ENCODE measurements at regions not wholly inside any gene's neighbourhood (a gene's known extent, or its start where the extent isn't known, plus 50 kb on each side); places are given as distances from the start of the nearest gene placed in this dataset.

DNA sequence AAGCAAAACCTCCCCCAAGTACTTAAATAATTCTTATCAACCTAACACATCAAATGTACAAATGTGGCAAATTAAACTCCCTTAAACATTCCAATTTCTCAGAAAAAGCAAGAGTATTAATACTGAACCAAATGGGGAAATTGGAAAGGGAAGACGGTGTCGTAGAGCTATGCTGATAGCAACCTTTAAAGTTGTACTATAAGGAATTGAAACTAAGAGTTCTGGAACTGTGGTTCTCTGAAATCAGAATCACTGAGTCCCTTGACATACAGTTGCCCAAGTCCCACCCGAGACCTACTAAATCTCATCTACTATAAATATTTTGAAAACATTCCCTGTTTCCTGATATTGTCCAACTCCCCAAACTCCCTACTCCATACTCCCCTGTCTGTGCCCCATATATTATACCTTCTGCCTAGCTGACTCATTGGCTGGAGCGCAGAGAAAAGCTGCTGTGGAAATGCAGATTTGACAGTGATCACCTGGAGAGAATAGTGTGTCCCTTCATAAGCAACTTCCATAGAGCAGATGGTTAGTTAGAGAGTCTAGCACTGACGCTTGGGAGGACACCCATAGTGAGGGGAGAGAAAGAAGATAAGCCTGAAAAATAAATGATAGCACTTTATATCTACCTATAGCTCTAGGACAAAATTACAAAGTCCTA, 51.4 kb upstream of the ITM2B start:
- DNase-seq (ENCODE audit: low read depth in 2 of 2), result no peak

DNA sequence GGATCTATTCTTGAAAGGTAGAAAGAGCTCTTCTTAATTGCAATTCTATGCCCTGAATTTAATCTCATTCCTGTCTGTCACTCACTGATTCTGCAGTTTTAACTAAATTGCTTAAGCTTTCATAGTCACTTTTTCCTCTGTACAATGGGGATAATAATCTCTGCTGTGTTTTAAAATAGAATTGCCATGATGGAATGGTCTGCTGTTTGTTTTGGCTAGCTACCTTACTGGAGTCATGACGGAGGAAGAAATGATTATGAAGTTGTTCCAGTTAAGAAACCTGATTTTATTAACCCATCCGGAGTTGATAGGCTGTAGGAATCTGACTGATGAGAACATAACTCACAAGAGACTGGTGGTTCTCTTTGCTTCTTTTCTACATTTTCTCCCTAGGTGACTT, 54.9 kb upstream of the ITM2B start:
- no peak for DNase-seq (ENCODE audit: low read depth in 2 of 2)

DNA sequence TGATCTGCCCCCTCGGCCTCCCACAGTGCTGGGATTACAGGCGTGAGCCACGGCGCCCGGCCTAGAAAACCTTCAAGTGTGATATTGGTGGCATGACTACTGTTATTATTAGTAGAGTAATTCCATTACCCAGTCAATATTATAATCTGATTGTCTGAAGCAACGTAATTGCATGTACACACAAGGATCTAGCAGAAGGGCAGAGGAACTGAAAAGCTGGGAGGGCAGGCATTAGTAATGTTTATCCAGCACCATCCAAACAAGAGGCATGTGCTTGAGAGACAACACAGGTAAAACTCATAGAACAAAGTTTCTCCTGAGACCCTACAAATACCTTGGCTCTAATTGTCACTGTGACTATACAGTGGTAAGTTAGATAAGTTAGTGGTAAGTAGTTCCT, 56.2 kb upstream of the ITM2B start:
- no peak for DNase-seq (ENCODE audit: low read depth in 2 of 2)

DNA sequence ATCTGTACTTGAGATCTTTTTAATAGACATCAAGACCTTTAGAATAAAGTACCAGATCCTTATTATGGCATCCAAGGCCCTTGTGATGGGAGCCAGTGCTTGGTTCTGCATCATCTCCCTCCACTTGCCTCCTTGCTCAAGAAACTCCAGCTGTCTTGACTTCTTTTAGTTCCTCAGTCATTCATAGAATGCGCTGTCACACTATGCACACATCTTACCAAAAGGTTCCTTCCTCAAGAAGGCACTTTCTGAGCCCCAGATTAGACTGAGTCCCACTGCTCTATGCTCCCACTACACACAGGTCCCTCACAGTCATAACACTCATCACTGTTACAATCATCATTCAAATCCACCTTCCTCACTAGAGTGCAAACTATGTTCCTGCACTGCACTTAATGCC, 57.8 kb upstream of the ITM2B start:
- DNase-seq (ENCODE audit: low read depth in 2 of 2), result no peak

DNA sequence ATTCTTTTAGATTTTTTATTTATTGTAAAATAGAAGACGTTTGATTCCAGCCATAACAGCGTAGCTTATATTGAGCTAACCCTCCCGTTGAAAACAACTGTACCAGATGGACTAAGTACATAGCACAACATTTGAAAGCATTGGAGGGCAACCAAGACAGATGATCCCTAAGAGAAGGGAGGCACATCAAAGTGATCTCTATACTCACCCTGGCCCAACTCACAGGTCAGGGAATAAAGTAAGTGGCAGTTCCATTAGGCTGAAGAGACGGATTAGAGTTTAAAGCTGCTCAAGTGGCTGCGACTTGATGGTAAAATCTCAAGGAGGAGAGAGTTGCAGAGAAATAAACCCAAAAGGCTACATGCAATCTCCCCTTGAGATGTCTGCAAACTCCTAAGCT, 65.1 kb upstream of the ITM2B start:
- DNase-seq (ENCODE audit: low read depth in 2 of 2), result no peak

DNA sequence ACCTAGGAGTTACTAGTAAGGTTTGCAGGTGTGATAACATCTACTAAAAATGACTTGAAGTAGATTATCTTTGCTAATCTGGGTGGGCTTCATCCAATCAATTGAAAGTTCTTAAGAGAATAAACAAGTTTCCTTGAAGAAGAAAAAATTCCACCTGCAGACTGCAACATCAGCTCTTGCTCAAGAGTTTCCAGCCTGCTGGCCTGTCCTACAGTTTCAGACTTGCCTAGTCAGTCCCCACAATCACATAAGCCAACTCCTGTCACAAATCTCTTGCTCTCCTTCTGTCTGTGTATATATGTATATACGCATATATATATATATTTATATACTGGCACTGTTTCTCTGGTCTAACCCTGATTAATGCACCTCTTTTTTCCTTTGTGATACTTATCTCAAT, 67.3 kb upstream of the ITM2B start:
- DNase-seq (ENCODE audit: low read depth in 2 of 2), result no peak

DNA sequence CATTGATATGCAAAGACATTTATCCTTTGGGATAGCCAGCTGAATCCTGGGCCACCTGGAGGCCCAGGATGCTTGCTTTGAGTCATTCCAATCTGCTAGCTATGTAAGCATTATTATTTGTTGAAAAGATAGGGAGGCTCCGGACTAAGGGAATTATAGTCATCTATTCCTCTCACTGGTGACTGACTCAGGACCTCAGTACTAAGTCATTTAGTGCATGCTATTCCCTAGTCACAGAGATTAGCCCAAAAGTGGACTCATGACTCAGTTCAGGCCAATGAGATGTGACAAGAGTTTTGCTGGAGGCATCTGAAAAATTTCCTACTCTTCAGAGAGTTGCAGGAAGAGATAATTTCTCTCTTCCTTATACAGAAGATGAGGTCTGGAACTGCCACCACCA, 67.9 kb upstream of the ITM2B start:
- DNase-seq (ENCODE audit: low read depth in 2 of 2), result no peak

DNA sequence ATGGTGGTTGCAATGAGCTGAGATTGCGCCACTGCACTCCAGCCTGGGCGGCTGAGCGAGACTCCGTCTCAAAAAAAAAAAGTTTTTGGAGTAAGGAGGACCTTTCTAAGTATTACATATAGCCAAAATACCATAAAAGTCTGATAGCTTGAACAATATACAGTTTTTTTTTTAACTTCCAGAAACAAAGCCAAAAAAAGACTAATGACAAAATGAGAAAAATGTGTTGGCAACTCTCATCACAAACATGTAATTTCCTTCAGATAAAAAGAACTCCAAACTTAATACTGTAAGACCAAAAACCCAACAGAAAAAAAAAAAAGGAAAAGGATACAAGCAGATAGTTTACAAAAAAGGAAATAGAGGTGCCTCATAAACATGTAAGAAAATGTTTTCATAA, 68.2 kb upstream of the MED4 start:
- DNase-seq (ENCODE audit: low read depth in 2 of 2), result no peak

DNA sequence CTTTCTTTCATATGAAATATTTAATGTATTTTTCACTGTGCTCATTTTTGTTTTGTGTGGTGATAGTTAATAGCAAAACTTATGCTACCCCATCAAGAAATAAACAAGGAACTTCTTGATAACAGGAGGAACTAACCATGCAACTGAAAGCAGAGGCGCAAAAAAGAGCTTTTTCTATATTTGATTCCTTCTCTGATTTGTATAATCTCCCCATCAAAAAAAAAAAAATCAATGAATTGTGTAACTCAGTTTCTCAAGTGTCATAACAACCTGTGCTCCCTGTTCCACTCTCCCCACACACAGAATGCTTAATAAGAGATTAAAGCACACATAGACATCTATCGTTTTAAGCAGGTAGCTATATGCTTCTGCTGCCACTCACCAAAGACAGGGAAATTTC, 67.3 kb upstream of the MED4 start:
- DNase-seq (ENCODE audit: low read depth in 2 of 2), result no peak

DNA sequence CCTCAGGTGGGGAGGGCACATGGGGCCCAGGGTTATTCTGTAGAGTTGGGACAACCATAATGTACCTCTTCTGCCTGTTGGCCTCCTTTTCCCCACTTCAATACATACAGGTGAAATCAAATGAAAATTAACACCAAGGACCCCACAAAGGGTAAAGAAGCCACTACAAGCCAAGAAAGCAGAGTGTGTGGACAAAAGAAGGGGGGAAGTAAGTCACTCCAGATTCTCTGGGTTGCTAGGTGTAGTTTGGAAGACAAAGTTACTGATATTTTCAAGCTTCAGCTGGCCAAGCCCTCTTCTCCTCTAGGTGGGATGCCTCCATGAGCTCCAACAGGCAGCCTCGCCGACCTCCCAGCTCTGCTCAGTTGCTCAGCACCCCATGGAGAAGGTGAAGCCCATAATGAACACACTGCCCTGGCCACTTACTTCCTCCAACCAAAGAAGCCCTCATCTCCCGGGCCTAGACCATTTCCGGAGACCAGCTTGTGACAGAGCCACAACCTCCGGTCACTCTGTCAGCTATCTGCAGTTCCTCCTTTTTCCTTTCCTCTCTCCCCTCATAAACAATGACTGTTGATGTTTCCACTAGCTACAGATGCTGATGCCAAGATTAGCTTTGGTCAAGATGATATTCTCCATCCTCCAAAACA, 66.8 kb upstream of the MED4 start:
- no peak for DNase-seq (ENCODE audit: low read depth in 2 of 2)

DNA sequence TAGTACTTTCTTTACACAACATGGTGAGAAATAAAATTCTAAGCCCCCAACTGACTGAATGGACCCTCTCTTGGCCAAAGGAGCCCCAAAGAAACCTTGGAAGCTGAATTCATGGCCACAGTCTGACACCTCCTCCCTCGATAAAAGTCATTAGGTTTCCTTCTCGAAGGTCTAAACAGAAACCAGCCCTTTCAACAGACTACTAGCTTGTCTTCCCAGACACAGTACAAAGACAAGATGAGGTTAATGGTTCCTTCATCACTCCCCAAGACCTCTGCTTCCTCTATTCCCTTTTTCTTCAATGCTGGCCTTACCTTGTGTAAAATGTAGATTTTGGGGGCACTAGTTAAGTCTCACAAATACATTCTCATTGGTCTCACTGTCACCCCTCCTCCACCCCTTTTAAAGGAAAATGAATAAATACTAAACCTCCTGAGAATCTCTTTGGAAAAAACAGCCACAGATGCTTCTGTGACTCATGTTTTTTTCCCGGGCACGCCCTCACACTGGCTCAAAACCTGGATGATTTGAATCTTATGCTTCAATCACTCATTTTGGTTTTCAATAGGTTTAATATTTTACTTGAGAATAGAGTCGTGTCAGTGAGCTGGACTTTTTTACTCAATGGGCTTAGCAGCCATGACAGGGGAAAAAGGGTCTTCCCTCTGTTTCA, 65.8 kb upstream of the MED4 start:
- DNase-seq (ENCODE audit: low read depth in 2 of 2), result no peak

DNA sequence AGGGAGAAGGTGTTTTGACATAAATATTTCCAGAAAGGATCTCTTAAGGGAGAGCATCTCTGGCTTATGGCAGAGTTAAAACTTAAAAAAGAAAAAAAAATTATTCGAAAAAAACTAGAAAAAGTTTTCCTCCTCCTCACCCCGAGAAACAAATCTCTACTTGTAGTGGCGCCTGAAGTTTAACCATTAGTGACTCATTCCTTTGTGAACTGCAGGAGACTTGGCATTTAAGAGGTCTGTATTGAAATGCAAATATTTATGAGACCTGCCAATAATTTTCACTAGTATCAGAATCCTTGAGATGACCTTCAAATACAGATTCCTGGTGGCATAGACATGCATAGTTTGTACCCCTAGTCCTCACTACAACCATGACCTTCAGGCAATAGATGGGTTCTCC, 64.9 kb upstream of the MED4 start:
- no peak for DNase-seq (ENCODE audit: low read depth in 2 of 2)

DNA sequence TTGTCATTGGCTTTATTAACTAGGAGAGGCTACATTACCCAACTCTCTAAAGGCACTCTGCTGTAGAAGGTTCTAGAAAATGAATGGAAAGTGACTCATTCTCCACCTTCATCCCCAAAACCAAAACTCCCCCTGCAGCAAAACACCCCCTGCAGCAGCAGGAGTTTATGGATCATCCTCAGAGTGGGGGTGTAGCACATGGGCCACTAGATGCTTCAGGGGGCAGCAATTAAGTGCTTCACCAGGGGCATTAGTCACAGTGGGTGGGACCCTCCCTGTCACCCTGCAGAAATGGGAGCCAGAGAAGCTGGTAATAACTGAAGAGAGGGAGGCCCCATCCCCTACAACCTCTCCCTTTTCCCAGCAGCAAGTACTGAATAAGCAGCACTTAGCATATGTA, 64.5 kb upstream of the MED4 start:
- DNase-seq (ENCODE audit: low read depth in 2 of 2), result no peak

DNA sequence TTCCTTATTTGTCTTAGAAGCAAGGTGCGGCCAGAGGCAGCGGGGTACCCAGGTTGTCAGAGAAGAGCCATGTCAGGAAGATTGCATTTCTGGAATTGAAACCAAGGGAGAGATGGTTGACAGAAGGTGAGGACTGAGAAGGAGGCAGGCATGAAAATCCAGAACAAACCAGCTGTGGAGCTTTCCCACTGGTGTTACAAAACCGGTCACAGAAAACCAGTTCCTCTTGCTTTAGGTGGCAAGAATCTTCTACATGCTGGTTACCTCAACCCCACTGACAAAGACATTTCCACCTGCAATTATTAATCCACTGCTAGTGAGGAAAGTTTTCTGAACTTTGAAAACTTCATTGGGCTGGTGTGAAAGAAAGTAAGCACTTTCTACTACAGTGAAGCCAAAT, 64.0 kb upstream of the MED4 start:
- DNase-seq (ENCODE audit: low read depth in 2 of 2), result no peak

DNA sequence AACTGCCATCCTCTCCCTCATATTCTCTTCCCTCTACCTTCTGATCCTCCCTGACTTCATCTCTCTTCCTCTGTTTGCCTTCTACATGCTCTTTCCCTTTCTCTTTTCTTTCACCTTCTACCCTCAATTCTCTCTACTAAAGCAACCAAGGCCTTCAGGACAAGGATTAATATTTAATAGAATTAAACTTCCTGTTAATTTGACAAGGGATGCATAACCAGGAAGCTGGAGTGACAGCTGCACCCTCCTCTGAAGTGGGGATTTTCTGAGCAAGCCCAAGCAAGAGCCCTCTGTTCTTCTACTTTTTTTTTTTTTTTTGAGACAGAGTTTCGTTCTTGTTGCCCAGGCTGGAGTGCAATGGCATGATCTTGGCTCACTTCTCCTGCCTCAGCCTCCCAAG, 63.4 kb upstream of the MED4 start:
- no peak for DNase-seq (ENCODE audit: low read depth in 2 of 2)

DNA sequence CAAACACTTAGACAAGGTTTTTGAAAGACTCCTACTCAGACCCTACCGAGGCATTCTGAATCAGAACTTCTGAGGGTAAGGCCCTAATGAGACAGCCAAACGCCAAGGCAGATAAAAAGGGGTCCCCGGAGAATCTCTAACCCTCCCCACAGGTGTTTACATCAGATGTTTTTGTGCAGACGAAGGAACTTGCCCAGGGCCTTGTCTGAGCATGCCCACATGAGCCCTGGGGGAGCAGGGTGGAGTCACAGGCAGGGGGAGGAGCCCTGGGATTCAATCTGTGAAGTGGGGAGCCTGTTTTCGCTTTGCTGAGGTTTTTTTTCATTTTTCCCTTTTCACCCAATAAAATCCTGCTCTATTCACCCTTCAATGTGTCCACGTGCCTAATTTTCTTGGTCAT, 61.6 kb upstream of the MED4 start:
- DNase-seq (ENCODE audit: low read depth in 2 of 2), result peak; percentile 46 to 58

DNA sequence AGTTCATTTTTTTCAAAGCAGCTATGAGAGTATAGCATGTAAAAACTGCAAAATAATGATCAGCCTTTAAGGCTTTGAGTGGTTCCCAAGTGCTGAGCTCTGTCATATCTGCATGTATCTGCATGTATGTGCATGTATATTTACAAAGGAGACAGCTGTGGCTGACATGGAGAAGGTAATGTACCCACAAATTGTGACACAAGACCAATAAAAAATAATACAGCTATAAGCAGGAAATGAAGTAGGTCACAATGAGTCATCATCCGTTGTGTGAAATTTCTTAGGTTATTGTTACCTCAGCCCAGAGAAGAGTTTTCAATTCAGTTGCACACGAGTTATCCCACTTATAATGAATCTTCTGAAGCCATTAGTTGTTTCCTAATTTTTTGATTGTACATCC, 60.9 kb upstream of the MED4 start:
- no peak for DNase-seq (ENCODE audit: low read depth in 2 of 2)

DNA sequence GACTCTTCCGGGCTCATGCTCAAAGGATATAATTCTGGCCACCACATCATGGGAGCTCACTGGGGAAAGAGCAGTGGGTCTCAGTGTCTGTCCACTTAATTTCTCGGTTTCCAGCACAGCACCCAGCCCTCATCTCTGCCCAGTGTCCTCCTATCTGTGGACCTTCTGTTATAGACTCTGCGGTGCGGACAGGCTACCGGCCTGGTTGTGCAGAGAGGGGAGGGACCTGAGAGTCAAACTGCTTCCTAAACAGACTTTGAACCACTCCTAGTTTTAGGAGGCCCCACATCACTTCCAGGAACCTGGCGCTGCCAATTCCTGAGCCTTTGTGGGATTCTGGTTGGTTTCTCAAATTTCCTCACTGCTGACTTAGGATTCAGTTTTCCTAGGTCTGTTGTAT, 59.8 kb upstream of the MED4 start:
- DNase-seq (ENCODE audit: low read depth in 2 of 2), result no peak

DNA sequence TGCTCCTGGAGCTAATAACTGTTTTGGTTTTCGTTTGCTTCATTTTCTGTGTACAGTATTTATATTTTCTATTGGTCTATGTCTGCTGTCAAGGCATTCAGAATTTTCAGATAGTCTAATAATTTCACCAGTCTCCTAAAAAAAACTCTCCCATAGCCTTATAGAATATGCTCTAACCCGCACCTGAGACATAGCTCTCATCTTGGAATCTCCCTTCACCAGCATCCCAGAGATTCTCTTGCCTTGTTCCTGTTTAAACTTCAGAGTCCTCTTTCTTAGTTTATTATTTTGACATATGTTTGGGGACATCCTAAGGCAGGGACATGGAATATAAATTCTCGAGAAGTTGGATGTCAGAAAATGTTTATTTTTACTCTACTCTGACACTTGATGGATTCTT, 58.3 kb upstream of the MED4 start:
- no peak for DNase-seq (ENCODE audit: low read depth in 2 of 2)

DNA sequence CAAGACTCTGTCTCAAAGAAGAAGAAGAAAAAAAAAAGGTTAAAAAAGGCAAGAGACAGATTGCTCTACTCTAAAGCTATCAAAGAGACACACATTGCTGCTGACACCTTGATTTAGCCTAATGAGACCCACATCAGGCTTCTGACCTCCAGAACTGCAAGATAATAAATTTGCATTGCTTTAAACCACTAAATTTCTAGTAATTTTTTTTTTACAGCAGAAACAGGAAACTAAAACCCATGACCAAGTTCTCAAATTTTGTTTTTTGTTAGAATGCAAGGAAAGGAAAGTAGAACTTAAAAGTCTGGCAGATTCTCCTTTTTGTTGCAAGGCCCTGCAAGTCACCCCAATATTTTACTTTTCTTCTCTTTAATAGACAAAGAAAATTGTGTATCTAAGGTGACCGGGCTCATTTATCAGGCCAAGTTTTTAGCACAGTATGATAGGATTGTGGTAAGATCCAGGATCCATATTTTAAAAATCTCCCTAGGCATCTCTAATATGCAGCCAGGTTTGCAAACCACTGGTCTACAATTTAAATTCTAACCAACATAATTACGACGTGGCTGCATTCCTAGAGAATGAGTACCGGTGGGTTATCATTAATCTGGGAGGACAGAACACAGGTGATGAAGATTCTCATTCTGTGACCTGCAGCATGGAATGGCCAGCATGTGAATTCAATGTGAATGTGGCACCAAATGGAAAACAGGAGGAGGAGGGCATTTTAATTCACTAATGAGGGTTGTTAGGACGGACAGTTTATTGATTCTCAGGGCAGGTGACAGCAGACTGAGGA, 56.7 kb upstream of the MED4 start:
- DNase-seq (ENCODE audit: low read depth in 2 of 2), result no peak

DNA sequence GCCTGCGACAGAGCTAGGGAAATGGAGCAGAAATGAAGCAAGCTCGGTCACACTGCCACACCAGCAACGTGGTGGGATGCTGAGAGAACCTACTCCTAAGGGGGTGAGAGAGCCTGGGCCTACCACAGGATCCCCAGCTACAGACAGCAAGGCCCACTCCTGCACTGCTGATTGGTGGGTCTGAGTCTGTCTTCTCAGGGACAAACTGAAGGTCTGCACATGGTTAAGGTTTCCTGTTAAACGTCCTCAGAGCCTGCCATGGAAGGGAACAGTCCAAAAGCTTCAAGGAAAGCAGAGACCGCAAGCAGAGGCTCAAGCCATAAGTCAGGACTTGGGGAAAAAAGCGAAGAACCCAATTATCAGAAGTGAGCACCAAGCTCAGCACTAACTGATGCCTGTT, 53.5 kb upstream of the MED4 start:
- DNase-seq (ENCODE audit: low read depth in 2 of 2), result no peak

DNA sequence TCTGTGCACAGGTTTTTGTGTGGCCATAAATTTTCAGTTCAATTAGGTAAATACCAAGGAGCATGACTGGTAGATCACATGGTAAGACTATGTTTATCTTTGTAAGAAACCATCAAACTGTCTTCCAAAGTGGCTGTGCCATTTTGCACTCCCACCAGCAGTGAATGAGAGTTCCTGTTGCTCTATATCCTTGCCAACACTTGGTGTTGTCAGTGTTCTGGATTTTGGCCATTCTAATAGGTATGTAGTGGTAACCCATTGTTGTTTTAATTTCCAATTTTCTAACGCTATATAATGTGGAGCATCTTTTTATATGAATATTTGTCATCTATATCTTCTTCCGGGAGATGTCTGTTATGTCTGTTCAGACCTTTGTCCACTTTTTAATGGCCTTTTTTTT, 51.7 kb upstream of the MED4 start:
- no peak for DNase-seq (ENCODE audit: low read depth in 2 of 2)

DNA sequence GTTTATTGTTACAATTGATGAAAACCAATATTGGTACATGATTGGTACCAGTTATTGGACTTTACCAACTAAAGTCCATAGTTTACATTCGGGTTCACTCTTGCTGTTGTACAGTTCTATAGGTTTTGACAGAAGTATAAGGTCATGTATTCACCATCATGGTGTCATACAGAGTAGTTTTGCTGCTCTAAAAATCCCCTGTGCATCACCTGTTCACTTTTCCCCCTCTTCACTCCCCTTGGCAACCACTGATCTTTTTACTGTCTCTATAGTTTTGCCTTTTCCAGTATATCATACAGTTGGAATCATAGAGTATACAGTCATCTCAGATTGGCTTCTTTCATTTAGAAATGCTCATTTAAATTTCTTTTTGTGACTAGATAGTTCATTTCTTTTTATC, 51.2 kb upstream of the MED4 start:
- DNase-seq (ENCODE audit: low read depth in 2 of 2), result no peak

Measured in stimulated activated CD8-positive, alpha-beta memory T cell treated with anti-CD3 and anti-CD28 coated beads, Interleukin-2, amount 100 ng/mL, for 48 hours (primary cell).